H1 (cell line): ENCODE measurements at regions not wholly inside any gene's neighbourhood (a gene's known extent, or its start where the extent isn't known, plus 50 kb on each side); places are given as distances from the start of the nearest gene placed in this dataset.

Source experiments
- JUN ChIP-seq: IDR thresholded peaks from 2 replicates; pipeline ENCODE4 v1.6.1; 2011; ENCODE audit warnings: low read depth, mild to moderate bottlenecking, improper control_type of control experiment, low read length
- KDM5A ChIP-seq: fragments of 200-600 bp; IDR thresholded peaks from 2 replicates; pipeline ENCODE4 v1.7.1; 2012; ENCODE audit warnings: mild to moderate bottlenecking, low read length, inconsistent platforms, mixed read lengths
- PHF8 ChIP-seq: fragments of 200-600 bp; sonication (generic); conservative IDR thresholded peaks from 2 replicates; pipeline ENCODE4 v1.7.1; 2012; ENCODE audit warnings: low read depth, mild to moderate bottlenecking, inconsistent platforms, low read length, moderate library complexity
- POU5F1 ChIP-seq: IDR thresholded peaks from 2 replicates; pipeline ENCODE4 v1.6.1; 2011; ENCODE audit warnings: low read depth, mild to moderate bottlenecking, low read length, moderate library complexity
- SIX5 ChIP-seq: IDR thresholded peaks from 2 replicates; pipeline ENCODE4 v1.6.1; 2011; ENCODE audit warnings: mild to moderate bottlenecking, low read depth, low read length
- SP1 ChIP-seq: IDR thresholded peaks from 2 replicates; pipeline ENCODE4 v1.6.1; 2011; ENCODE audit warnings: low read depth, low read length
- TF ChIP-seq, protein P1 (sequence below), 3 experiments: IDR thresholded peaks; 1 replicate in 2 of 3; 2 replicates in 1 of 3; pipeline versions ENCODE4 v1.5.1 to v1.6.1; 2011; ENCODE audit warnings: low read length in 3 of 3, mild to moderate bottlenecking in 3 of 3, inconsistent platforms in 2 of 3, low read depth in 1 of 3, moderate library complexity in 1 of 3; ENCODE audit not compliant: insufficient read depth in 1 of 3; ENCODE audit errors: control extremely low read depth in 1 of 3
- TF ChIP-seq, protein P2 (sequence below): IDR thresholded peaks from 2 replicates; pipeline ENCODE4 v1.6.1; 2011; ENCODE audit warnings: low read depth, mild to moderate bottlenecking, low read length; ENCODE audit not compliant: insufficient read depth

GRCh38 chr16:49055824-49056545 is 225.7 kb downstream of the CBLN1 start (continued):
- TF ChIP-seq, protein P1, sequence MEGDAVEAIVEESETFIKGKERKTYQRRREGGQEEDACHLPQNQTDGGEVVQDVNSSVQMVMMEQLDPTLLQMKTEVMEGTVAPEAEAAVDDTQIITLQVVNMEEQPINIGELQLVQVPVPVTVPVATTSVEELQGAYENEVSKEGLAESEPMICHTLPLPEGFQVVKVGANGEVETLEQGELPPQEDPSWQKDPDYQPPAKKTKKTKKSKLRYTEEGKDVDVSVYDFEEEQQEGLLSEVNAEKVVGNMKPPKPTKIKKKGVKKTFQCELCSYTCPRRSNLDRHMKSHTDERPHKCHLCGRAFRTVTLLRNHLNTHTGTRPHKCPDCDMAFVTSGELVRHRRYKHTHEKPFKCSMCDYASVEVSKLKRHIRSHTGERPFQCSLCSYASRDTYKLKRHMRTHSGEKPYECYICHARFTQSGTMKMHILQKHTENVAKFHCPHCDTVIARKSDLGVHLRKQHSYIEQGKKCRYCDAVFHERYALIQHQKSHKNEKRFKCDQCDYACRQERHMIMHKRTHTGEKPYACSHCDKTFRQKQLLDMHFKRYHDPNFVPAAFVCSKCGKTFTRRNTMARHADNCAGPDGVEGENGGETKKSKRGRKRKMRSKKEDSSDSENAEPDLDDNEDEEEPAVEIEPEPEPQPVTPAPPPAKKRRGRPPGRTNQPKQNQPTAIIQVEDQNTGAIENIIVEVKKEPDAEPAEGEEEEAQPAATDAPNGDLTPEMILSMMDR (IDR thresholded peaks at IDR 0.05; ENCODE audit: control extremely low read depth in 1 of 3, insufficient read depth in 1 of 3, low read depth in 1 of 3, low read length in 3 of 3) = no peak
- TF ChIP-seq SP1 = no peak
- TF ChIP-seq PHF8 = no peak
- no peak for TF ChIP-seq POU5F1
- no peak for TF ChIP-seq JUN
- TF ChIP-seq, protein P2, sequence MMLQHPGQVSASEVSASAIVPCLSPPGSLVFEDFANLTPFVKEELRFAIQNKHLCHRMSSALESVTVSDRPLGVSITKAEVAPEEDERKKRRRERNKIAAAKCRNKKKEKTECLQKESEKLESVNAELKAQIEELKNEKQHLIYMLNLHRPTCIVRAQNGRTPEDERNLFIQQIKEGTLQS = no peak
- no peak for TF ChIP-seq SIX5
- no peak for TF ChIP-seq KDM5A
